Activated naive CD8-positive, alpha-beta T cell (primary cell): ENCODE measurements at regions not wholly inside any gene's neighbourhood (a gene's known extent, or its start where the extent isn't known, plus 50 kb on each side); places are given as distances from the start of the nearest gene placed in this dataset.

Experiments
- H3K27ac Mint-ChIP-seq: one replicate; pipeline ENCODE4 v1.8.0; 2021; ENCODE audit warnings: mixed read lengths
- H3K27me3 Mint-ChIP-seq: one replicate; pipeline ENCODE4 v1.8.0; 2021; ENCODE audit warnings: mixed read lengths
- H3K36me3 Mint-ChIP-seq: one replicate; pipeline ENCODE4 v1.8.0; 2021; ENCODE audit warnings: mixed read lengths
- H3K4me1 Mint-ChIP-seq: one replicate; pipeline ENCODE4 v1.8.0; 2021; ENCODE audit warnings: low read depth, mixed read lengths
- H3K4me3 Mint-ChIP-seq: one replicate; pipeline ENCODE4 v1.8.0; 2021; ENCODE audit warnings: mild to moderate bottlenecking, mixed read lengths
- H3K9me3 Mint-ChIP-seq: one replicate; pipeline ENCODE4 v1.8.0; 2021; ENCODE audit warnings: low read depth, mixed read lengths

DNA sequence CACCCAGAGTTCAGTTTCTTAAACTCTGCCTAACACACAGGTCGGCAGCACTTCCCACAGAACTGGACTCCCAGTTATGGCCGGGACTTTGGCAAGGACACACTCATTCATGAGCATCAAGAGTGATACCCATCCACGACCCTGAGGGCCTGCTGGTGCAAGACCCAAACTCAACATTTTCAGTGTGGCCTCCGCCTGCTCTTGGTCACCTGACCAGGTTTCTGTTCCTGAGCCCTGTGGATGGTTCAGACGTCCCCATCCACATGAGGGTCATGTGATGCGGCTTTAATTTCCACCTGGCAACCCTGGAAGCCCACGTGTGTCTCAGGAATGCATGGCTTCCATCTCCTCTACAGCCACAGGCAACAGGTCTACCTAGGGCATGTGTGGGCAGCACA is 245.3 kb downstream of the DLL1 start:
- H3K4me1 Mint-ChIP-seq, result no peaks in the 10 kb centered on the region
- H3K4me3 Mint-ChIP-seq, result no peak overlapping the region
- H3K9me3 Mint-ChIP-seq, result no peaks in the 10 kb centered on the region
- H3K27me3 Mint-ChIP-seq, result no peaks in the 10 kb centered on the region
- H3K36me3 Mint-ChIP-seq, result no peaks in the 10 kb centered on the region
- no peak overlapping the region for H3K27ac Mint-ChIP-seq

DNA sequence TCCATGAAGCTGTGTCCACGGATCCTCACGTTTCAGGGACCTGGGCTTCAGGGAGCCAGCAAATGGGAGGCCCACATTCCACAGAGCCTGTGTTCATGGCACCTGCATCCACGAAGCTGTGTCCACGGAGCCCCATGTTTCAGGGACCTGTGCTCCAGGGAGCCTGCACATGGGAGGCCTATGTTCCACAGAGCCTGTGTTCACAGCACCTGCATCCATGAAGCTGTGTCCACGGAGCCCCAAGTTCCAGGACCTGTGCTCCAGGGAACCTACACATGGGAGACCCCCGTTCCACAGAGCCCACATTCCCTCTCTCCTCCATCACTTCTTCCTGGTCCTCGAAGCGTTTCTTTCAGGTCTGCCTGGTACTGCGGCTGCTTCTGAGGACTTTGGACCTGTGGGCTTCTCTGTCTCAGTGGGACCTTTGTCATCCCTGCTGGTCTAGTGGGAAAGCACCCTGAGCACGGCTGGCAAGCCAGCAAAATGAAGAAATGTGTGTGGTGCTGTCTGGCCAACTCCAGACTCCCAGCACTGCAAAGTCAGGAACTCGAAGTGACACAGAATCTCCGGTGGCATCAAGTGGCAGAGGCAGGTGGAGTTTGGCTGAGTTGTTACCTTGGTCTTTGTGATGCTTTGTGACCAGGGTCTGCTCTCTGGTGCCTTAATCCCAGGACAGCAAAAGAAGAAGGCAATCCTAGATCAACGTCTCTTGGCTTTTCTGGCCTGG is 245.9 kb downstream of the DLL1 start:
- no peaks in the 10 kb centered on the region for H3K36me3 Mint-ChIP-seq
- H3K4me3 Mint-ChIP-seq, result no peak overlapping the region
- H3K9me3 Mint-ChIP-seq, result no peaks in the 10 kb centered on the region
- H3K27ac Mint-ChIP-seq, result no peak overlapping the region
- H3K4me1 Mint-ChIP-seq, result no peaks in the 10 kb centered on the region
- no peaks in the 10 kb centered on the region for H3K27me3 Mint-ChIP-seq

DNA sequence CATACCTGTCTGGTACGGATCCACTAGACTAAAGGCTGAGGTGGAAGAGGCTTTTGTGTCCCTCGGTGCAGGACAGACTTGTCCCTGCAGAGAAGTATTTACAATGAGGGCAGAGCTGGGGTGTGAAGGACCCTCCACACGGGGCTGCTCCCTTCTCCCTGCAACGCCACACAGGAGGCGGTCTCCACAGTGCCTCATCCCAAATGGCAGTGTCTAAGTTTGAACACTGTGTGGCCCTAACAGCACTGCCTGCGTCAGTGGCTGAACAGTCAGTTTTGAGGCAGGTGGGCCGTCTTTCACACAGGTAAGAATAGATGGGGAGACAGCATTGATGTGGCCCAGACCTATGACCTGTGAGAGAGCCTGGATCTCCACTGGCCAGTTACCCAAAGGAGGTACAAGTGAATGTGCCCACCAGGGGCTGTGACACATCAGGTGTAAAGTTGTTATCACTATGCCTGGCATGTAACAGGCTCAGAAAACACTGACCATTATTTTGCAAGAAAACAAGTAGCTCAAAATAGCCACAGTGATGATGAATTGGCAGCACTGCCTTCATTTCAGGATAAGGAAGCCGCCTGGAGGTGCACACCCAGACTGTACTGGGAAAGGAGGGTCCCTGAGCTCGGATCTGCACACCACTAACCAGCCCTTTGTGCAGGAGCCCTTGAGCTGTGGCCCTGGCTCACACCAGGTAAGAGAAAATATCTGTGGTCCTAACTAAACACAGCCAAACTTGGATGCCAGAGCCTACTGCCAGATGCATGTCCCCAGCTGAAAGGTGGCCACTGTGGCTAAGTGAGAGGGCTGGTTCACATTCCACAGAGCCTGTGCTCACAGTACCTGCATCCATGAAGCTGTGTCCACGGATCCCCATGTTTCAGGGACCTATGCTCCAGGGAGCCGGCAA is 246.7 kb downstream of the DLL1 start:
- Mint-ChIP-seq H3K36me3 (no peaks in the 10 kb centered on the region), H3K9me3 (no peaks in the 10 kb centered on the region), H3K4me1 (no peaks in the 10 kb centered on the region), H3K27ac (no peak overlapping the region), H3K27me3 (no peaks in the 10 kb centered on the region), H3K4me3 (no peak overlapping the region)

DNA sequence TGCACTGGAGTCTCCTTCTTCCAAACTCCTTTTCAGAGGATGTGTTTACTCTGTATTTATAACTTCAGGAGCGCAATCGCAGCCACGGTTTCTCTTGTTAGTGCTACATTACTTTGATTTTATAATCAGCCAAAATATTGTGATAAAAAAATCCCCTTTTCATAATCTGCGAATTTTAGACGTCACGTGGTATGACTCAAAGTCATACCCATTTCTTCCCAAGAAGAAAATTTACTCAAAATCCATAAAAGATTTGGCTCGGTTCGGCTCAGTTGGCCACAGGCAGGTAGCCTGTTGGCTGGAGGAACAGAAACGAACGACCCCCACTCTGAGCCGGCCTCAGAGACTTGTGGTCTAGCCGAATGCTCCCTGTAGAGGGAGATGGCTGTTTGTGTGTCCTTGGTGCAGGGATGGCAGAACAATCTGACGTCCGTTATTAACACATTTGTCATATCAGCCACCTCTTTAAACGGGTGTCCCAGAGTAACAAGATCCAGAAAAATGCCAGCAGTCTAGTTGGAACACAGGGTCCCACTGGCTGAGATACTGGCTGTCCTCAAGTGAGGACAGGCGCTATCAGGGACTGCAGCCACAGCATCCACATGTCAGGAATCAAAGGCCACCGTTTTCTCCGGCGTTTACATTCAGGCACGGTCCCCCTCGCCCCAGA is 247.6 kb downstream of the DLL1 start:
- H3K27ac Mint-ChIP-seq, result no peak overlapping the region
- no peaks in the 10 kb centered on the region for H3K9me3 Mint-ChIP-seq
- no peak overlapping the region for H3K4me3 Mint-ChIP-seq
- H3K4me1 Mint-ChIP-seq, result no peaks in the 10 kb centered on the region
- H3K27me3 Mint-ChIP-seq, result no peaks in the 10 kb centered on the region
- no peaks in the 10 kb centered on the region for H3K36me3 Mint-ChIP-seq

DNA sequence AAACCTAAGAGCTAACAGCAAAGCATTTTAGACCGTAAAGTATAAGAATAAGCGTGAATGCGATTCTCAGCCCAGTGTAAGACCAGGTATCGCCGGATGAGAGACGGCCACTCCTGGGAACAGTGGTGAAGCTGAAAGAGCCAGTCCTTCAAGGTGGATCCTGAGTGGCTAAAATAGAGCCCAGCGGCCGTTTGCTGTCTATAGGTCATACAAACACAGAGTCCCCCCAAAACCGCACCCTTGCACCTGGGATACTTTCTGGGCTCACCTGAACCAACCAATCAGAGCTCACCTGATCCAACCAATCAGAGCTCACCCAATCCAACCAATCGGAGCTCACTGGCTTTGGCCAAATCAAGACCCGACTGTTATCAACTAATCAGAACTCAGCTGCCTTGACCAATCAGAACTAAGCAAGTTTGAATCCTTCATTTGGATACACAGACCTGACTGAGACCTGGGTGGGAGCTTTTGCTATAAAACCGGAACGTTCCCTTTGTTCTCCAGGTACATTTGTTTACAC is 248.2 kb downstream of the DLL1 start:
- Mint-ChIP-seq H3K27me3 (no peaks in the 10 kb centered on the region), H3K9me3 (no peaks in the 10 kb centered on the region), H3K4me1 (no peaks in the 10 kb centered on the region), H3K27ac (no peak overlapping the region), H3K4me3 (no peak overlapping the region), H3K36me3 (no peaks in the 10 kb centered on the region)

DNA sequence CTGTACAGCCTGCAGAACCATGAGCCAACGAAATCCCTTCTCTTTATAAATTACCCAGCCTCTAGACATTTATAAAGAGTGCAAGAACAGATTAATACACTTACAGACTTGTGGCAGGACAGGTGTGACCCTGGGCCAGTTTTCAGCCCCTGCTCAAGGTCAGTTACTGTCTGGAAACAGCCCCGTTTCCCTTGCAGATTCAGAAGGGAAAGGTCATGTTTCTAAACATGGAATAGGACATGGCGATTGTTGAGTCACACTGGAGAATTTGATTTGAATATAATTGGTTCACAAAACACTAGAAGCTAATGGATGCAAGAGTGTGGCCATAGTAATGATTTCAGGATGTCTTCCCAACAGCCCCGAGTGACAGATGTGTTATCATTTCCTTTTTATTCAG is 248.8 kb downstream of the DLL1 start:
- H3K4me1 Mint-ChIP-seq, result no peaks in the 10 kb centered on the region
- no peaks in the 10 kb centered on the region for H3K36me3 Mint-ChIP-seq
- no peaks in the 10 kb centered on the region for H3K27me3 Mint-ChIP-seq
- H3K4me3 Mint-ChIP-seq, result no peak overlapping the region
- no peaks in the 10 kb centered on the region for H3K9me3 Mint-ChIP-seq
- H3K27ac Mint-ChIP-seq, result no peak overlapping the region

DNA sequence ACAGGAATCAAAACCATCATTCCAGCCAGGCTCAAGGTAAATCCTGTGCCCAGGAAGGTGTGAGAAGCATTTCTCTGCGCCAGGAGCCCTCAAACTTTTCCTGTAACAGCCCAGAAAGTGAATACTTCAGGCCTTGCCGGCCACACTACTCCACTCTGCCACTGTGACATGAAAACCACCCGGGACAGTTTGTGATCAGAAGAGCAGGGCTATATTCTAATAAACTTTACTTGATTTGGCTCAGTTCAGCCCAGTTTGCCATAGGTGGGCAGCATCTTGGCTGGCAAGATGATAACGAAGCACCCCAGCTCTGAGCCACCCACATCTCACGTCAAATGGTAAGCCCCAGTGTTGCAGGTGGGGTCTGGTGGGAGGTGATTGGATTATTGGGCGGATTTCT is 249.4 kb downstream of the DLL1 start:
- no peak overlapping the region for H3K27ac Mint-ChIP-seq
- no peak overlapping the region for H3K4me3 Mint-ChIP-seq
- H3K27me3 Mint-ChIP-seq, result no peaks in the 10 kb centered on the region
- H3K9me3 Mint-ChIP-seq, result peaks cover 3% of the 10 kb centered on the region
- H3K36me3 Mint-ChIP-seq, result no peaks in the 10 kb centered on the region
- H3K4me1 Mint-ChIP-seq, result no peaks in the 10 kb centered on the region

DNA sequence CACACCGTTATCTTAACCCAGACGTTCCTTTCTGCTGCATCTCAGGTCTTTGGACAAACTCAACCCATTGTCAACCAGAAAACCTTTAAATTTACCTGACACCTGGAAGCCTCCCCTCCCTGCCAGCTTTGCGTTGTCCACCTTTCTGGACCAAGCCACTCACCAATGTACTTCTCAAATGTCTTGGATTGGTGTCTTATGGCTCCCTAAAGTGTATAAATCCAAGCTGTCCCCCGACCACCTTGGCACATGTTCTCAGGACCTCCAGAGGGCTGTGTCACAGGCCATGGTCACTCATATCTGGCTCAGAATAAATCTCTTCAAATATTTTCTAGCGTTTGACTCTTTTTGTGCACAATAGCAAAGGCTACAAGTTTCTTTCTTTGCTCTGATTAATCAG is 250.0 kb downstream of the DLL1 start:
- H3K9me3 Mint-ChIP-seq, result peaks cover 8% of the 10 kb centered on the region
- H3K27me3 Mint-ChIP-seq, result no peaks in the 10 kb centered on the region
- H3K27ac Mint-ChIP-seq, result no peak overlapping the region
- peaks cover 4% of the 10 kb centered on the region for H3K36me3 Mint-ChIP-seq
- H3K4me1 Mint-ChIP-seq, result no peaks in the 10 kb centered on the region
- no peak overlapping the region for H3K4me3 Mint-ChIP-seq

DNA sequence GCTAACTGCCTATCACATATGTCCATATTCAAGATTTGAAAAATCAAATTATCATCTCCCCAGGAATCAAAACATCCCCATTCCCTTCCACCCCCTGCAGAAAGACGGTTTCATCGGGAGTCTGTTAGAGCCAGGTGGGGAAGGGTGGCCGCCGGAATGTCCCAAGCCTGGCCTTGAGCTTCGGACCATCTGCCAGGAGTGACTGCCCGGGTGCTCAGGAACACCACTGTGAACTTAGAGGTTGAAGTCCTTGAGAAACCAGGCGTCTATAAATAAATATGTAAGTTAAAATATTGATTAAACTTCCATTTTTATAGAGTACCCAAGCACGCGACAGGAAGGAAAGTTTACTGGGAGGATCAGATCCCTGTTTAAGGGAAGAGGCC is 250.8 kb downstream of the DLL1 start:
- Mint-ChIP-seq H3K4me3 (no peak overlapping the region), H3K36me3 (peaks cover 6% of the 10 kb centered on the region), H3K27me3 (no peaks in the 10 kb centered on the region), H3K4me1 (no peaks in the 10 kb centered on the region), H3K27ac (no peak overlapping the region), H3K9me3 (peaks cover 8% of the 10 kb centered on the region)

DNA sequence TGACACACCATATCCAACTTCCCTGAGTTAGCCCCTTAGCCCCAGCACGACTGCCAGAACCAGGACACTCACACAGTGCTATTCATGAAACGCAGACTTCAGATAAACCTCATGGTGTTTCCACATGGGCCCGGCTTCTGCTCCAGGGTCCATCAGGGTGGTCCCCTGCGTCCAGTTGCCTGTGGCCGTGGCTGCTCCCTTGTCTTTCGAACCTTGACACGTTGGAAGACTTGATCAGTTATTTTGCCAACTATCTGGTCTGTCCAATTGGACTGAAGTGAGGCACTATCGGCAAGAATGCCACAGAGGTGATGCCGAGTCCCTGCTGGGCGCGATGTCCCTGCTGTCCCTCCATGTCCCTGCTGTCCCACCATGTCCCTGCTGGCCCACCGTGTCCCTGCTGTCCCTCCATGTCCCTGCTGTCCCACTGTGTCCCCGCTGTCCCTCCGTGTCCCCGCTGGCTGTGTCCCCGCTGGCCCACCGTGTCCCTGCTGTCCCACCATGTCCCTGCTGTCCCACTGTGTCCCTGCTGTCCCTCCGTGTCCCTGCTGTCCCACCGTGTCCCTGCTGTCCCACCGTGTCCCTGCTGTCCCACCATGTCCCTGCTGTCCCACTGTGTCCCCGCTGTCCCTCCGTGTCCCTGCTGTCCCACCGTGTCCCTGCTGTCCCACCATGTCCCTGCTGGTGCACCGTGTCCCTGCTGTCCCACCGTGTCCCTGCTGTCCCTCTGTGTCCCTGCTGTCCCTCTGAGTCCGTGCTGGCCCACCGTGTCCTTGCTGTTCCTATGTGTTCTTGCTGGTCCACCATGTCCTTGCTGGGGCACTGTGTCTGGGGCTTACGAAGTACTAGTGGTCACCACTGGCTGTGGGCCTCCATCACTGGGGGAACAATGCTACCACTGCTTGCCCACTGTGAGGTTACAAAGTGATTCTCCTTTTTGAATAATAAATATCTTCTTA is 251.4 kb downstream of the DLL1 start:
- no peak overlapping the region for H3K27ac Mint-ChIP-seq
- H3K9me3 Mint-ChIP-seq, result peaks cover 8% of the 10 kb centered on the region
- H3K4me3 Mint-ChIP-seq, result no peak overlapping the region
- peaks cover 6% of the 10 kb centered on the region for H3K36me3 Mint-ChIP-seq
- no peaks in the 10 kb centered on the region for H3K27me3 Mint-ChIP-seq
- H3K4me1 Mint-ChIP-seq, result no peaks in the 10 kb centered on the region

DNA sequence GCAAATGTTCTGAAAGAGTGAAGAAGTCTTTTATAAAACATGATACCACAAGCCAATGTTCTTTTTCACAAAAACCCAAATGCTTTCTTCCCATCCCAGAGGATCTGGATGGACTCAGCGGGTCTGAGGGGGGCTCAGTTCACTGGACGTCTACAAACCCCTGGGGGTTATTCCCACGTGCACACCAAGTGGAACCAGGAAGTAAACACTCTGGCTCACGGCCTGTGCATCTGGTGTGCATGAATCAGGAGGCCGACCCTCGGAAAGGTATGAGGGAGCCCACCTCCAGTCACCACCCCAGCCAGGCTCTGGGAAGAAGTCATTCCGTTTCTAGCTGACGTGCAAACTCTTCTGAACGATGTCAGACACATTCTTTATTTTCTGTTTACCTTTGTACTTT is 252.2 kb downstream of the DLL1 start:
- Mint-ChIP-seq H3K4me3 (no peak overlapping the region), H3K9me3 (peaks cover 8% of the 10 kb centered on the region), H3K27ac (no peak overlapping the region), H3K4me1 (no peaks in the 10 kb centered on the region), H3K27me3 (no peaks in the 10 kb centered on the region), H3K36me3 (peaks cover 6% of the 10 kb centered on the region)

DNA sequence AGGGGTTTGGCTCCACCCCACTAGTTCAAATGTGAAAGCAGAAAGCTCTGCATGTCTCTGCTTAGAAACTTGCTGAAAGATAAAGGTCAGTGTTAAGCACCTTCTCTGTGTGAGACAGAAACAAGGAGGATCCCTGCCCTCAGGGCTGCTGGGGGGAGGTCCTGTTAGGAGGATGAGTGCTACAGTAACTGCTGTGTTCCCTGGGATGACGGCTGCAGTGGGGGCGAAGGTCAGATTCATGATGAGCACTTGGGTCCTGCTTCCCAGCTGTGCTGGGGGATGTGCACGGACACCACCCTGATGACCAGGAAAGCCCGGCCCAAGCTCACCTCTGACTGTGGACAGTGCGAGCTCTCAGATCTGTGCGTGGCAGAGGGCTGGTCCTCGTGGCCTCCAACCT is 252.6 kb downstream of the DLL1 start:
- no peaks in the 10 kb centered on the region for H3K4me1 Mint-ChIP-seq
- peaks cover 9% of the 10 kb centered on the region for H3K36me3 Mint-ChIP-seq
- H3K27ac Mint-ChIP-seq, result no peak overlapping the region

DNA sequence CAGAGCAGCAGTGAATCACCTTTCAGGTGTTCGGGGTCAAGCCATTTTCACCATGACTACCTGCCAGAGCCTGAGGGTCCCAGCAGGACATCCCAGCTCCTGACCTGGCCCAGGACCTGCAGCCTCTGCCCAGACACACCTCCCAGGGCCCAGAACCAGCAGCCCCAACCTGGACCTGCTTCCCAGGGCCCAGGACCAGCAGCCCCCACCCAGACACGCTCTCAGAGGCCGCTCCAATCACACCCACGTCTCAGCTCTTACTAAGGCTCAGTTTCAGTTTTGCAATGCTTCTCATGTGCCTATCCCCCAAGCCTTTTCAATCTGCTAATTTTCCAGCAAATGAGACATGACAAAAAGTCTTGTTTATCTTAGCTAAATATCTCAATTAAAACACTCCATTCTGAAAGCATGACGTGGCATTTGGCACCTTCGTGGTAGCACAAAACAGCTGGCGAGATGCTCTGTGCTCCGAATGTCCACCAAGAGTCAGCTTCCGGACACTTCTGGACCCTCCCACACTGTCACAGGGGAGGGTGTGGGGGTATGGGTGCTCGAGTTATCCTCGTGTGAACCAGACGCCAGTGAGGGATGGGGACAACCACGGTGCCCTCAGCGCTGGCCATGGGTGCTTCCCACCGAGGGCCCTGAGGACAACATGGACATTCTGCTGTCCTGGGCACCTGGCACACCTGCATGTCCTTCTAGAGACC is 253.2 kb downstream of the DLL1 start:
- Mint-ChIP-seq H3K36me3 (peaks cover 10% of the 10 kb centered on the region), H3K4me3 (no peak overlapping the region), H3K27ac (no peak overlapping the region), H3K27me3 (no peaks in the 10 kb centered on the region), H3K9me3 (peaks cover 13% of the 10 kb centered on the region), H3K4me1 (no peaks in the 10 kb centered on the region)

More for the DNA sequence above, 252.6 kb downstream of the DLL1 start:
- no peak overlapping the region for H3K4me3 Mint-ChIP-seq
- peaks cover 12% of the 10 kb centered on the region for H3K9me3 Mint-ChIP-seq
- H3K27me3 Mint-ChIP-seq, result no peaks in the 10 kb centered on the region

DNA sequence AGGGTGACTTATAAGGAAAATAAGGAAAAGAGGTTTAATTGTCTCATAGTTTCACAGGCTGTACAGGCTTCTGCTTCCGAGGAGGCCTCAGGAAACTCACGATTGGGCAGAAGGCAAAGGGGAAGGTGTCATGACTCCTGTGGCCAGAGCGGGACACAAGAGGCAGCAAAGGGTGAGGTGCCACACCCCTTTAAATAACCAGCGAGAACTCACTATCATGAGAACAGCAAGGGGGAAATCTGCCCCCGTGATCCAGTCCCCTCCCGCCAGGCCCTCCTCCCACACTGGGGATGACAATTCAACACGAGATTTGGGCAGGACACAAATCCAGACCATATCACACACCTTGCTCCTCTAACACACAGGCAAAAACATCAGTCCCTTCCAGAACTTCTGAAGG is 254.0 kb downstream of the DLL1 start:
- no peaks in the 10 kb centered on the region for H3K4me1 Mint-ChIP-seq
- H3K27me3 Mint-ChIP-seq, result no peaks in the 10 kb centered on the region
- H3K36me3 Mint-ChIP-seq, result peaks cover 10% of the 10 kb centered on the region
- no peak overlapping the region for H3K4me3 Mint-ChIP-seq
- H3K9me3 Mint-ChIP-seq, result peaks cover 13% of the 10 kb centered on the region
- H3K27ac Mint-ChIP-seq, result no peak overlapping the region
